GM19467 (cell line): ENCODE measurements at regions not wholly inside any gene's neighbourhood (a gene's known extent, or its start where the extent isn't known, plus 50 kb on each side); places are given as distances from the start of the nearest gene placed in this dataset.
A peak's percentile ranks its signal among the peaks of the same experiment; 100 is the strongest.
"Not testable (repeated sequence)": the region's sequence is repeated elsewhere in the genome, so short reads cannot be mapped to it uniquely, and the experiment has no call there.

Experiments used
- ATAC-seq: cut with Tn5 transposase; IDR thresholded peaks from one replicate; pipeline ENCODE4 v1.9.1; 2021; ENCODE audit warnings: mild to moderate bottlenecking, moderate library complexity; ENCODE audit not compliant: unreplicated experiment

- ATAC-seq = not testable (repeated sequence)
These were observed 158.3 kb upstream of the POTEB2 start for GRCh38 chr15:21024235-21024987.

DNA sequence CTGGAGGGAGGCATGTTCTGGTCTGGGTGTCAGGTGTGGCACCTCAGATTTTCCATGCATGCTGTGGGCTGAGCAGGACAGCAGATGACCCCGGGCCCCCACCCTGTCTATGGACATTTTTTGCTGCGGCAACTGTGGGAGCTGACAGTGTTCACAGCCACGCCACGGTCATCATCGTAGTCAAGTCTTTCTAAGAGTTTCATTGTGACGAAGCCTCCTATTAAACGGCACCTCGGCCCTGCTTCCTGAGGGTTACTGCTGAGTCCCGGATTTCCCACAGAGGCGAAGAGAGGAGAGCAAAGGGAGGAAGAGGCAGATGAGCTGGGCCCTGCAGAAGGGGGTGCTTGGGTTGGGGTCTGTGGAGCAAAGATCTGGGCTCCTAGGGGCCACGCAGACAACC, 152.1 kb upstream of the POTEB2 start:
- ATAC-seq = not testable (repeated sequence)

GRCh38 chr15:21017326-21017725, 151.2 kb upstream of the POTEB2 start:
- not testable (repeated sequence) for ATAC-seq

- ATAC-seq = not testable (repeated sequence)
These were observed 150.5 kb upstream of the POTEB2 start for GRCh38 chr15:21016589-21016988.

GRCh38 chr15:21015171-21015570, 149.1 kb upstream of the POTEB2 start:
- not testable (repeated sequence) for ATAC-seq

DNA sequence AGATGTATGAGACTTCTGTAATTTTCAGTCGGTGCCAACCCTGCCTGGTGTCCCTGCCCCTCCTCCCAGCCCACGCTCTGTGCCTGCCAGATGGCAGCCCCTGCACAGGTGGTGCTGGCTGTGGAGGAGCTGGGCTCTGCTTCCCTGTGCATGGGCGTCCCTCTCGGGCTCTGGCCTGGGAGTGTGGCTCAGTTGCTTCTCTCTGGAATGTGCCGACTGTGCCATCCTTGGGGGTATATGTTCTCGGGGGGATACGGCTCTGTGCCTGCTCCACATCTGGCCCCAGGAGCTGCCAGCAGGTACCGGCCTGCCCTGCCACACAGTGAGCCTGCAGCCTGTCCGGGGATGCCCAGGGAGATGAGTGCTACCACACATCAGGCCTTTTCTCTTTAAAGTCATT, 147.2 kb upstream of the POTEB2 start:
- not testable (repeated sequence) for ATAC-seq

- not testable (repeated sequence) for ATAC-seq
These were observed 143.5 kb upstream of the POTEB2 start for GRCh38 chr15:21009651-21010050.

DNA sequence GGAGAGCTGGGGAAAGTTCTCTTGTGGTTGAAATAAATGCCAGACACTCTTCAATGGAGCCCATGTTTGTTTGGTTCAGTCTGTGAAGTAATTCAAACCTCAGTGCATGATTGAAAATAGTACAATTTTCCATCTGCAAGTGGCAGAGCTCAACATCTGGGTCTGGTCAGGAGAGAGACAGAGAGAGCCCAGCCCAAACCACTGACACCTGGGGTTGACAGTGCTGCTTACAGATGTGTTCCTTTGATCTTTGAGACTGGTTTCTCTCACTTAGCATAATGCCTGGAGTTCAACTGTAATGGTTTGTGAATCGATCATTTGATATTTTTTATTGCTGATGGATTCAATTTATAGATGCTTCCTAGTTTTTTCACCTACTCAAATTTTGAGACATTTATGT, 137.3 kb upstream of the POTEB2 start:
- not testable (repeated sequence) for ATAC-seq

DNA sequence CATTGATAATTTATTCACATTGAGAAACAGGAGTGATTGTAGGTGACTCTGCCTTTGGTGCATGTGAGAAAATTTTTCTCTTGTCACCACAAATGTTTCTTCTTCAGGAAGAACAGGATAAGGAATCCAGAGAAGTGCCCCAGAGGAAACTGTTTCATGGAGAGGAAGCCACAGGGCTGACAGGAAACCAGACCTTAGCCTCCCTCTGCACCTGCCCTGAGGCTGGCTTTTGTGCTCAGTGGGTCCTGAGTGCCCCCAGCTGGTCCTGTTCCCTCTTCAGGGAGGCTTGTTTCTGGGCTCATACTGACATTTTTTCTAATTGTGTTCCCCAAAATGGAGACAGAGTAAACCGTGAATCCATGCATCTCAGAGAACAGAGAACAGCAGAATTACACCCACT, 135.8 kb upstream of the POTEB2 start:
- not testable (repeated sequence) for ATAC-seq

DNA sequence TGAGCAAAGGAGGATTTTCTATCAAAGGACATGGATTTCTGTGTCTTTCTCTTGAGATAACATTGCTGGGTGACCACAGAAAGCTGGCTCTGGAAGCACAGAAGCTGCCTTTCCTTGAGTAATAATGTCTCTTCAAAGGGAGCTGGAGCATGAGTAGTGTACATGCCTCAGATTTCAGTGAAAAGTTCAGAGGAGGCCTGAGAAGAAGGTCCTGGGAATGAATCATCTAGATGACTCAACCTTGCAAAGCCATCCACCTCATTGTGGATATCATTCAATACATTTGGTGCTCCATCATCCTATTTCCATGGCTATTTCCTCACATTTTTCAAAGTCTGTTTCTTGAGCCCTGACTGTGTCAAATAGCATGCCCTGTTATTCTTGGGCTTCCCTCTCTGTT, 125.6 kb upstream of the POTEB2 start:
- not testable (repeated sequence) for ATAC-seq

- ATAC-seq = not testable (repeated sequence)
These were observed 125.1 kb upstream of the POTEB2 start for GRCh38 chr15:20991253-20991652.

- not testable (repeated sequence) for ATAC-seq
These were observed 120.7 kb upstream of the POTEB2 start for GRCh38 chr15:20986775-20987174.

DNA sequence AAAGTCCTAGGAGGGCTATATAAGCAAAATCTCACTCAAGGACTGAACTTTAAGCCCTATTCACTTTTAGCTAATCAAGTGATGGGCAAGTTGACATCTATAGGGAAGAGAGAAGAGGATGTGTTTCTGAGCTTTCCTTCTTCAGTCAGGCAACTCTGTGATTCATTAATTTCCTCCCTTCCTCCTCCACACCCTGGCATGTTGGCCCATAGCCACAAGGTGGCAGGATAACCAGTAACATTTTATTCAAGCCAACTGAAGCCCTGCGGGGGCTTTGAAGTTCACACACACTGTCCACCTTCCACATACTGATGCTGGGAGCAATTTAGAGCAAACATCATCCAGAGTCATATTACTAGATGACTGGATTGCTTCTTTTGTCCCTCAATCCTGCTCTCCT, 111.9 kb upstream of the POTEB2 start:
- ATAC-seq = peak; percentile 80

GRCh38 chr15:20972762-20973161, 106.6 kb upstream of the POTEB2 start:
- ATAC-seq = not testable (repeated sequence)

DNA sequence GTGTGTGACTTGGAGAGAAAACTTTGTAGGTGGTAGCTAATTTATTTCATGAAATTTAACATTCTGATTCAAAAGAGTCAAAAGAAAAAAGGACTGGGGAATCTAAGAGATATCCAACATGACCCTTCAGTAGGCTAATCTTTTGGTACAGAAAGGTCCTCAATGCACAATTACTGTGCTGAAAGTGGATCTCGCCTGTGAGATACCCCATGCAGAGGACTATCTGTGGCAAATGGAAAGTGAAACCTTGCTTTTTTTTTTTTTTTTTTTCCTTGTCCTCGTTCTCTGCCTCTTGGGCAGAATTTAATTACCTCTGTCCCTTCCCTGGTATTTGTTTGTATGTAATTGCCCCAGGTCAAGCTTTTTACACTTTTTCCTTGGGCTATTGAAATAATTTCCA, 93.2 kb upstream of the POTEB2 start:
- ATAC-seq = not testable (repeated sequence)

- ATAC-seq = not testable (repeated sequence)
These were observed 63.2 kb upstream of the POTEB2 start for GRCh38 chr15:20929322-20929721.
